B cell (primary cell): ENCODE measurements at regions not wholly inside any gene's neighbourhood (a gene's known extent, or its start where the extent isn't known, plus 50 kb on each side); places are given as distances from the start of the nearest gene placed in this dataset.

Source experiments
- ATAC-seq: fragments of 200-7000 bp; cut with Tn5 transposase; one replicate; pipeline ENCODE4 v1.10.0; 2021; ENCODE audit warnings: low read depth, mild to moderate bottlenecking, moderate number of reproducible peaks, moderate library complexity
- CTCF ChIA-PET: fragments of 350-600 bp; sonication (Branson Sonifier 250); formaldehyde crosslinking; loops from one replicate; lab custom pipeline; 2021; ENCODE audit warnings: antibody characterized with exemption, inconsistent platforms; lab: Charles Lee
- POLR2A ChIA-PET: fragments of 350-600 bp; sonication (Branson Sonifier 250); formaldehyde crosslinking; loops from one replicate; lab custom pipeline; 2021; ENCODE audit warnings: antibody characterized with exemption; lab: Charles Lee
- DNase-seq: peaks from one replicate; pipeline ENCODE4 v3.0.0; 2013
- H2AFZ ChIP-seq: 2 replicates; pipeline ENCODE4 v1.6.1; 2012; ENCODE audit warnings: mild to moderate bottlenecking, low read depth, low read length; ENCODE audit not compliant: insufficient read depth, poor library complexity, severe bottlenecking
- H3K27ac ChIP-seq, 2 donors: 1 replicate in 1 of 2; 2 replicates in 1 of 2; pipeline ENCODE4 v1.5.1; 2012 to 2013; ENCODE audit warnings: low read length in 2 of 2, mild to moderate bottlenecking in 2 of 2, moderate library complexity in 1 of 2
- H3K27me3 ChIP-seq, 4 experiments: fragments of 200-600 bp in 1 of 4; sonication (generic) in 1 of 4; replicated peaks in 1 of 4; 1 replicate in 2 of 4; 2 replicates in 2 of 4; pipeline versions ENCODE4 v1.6.1 to v1.7.0; 2013 to 2016; ENCODE audit warnings: low read length in 3 of 4, mild to moderate bottlenecking in 2 of 4, mixed read lengths in 1 of 4, moderate library complexity in 1 of 4; ENCODE audit not compliant: insufficient read depth in 4 of 4, control insufficient read depth in 3 of 4; ENCODE audit errors: control extremely low read depth in 1 of 4
- H3K36me3 ChIP-seq, 2 experiments: replicated peaks in 1 of 2; 1 replicate in 1 of 2; 2 replicates in 1 of 2; pipeline versions ENCODE4 v1.6.1 to v1.7.1; 2013; ENCODE audit warnings: low read length in 1 of 2; ENCODE audit not compliant: insufficient read depth in 2 of 2, control insufficient read depth in 1 of 2; ENCODE audit errors: control extremely low read depth in 1 of 2, extremely low read depth in 1 of 2
- H3K4me1 ChIP-seq, 2 donors: fragments of 200-600 bp in 1 of 2; sonication (generic) in 1 of 2; 1 replicate in 1 of 2; 2 replicates in 1 of 2; pipeline versions ENCODE4 v1.5.1 to v1.6.1; 2013 to 2017; ENCODE audit warnings: low read length in 2 of 2; ENCODE audit not compliant: control insufficient read depth in 2 of 2, insufficient read depth in 2 of 2
- H3K4me2 ChIP-seq: replicated peaks from 2 replicates; pipeline ENCODE3; 2012; ENCODE audit warnings: mild to moderate bottlenecking, low read depth, low read length; ENCODE audit not compliant: poor library complexity, severe bottlenecking
- H3K4me3 ChIP-seq, 5 experiments: fragments of 200-600 bp in 1 of 5; sonication (generic) in 1 of 5; 1 replicate in 3 of 5; 2 replicates in 2 of 5; pipeline versions ENCODE4 v1.5.1 to v1.7.0; 2011 to 2016; ENCODE audit warnings: low read length in 4 of 5, mild to moderate bottlenecking in 4 of 5, low read depth in 2 of 5, control low read depth in 1 of 5, moderate library complexity in 1 of 5; ENCODE audit not compliant: insufficient read depth in 1 of 5; ENCODE audit errors: control extremely low read depth in 1 of 5, extremely low read depth in 1 of 5
- H3K79me2 ChIP-seq: fragments of 200-600 bp; sonication (generic); one replicate; pipeline ENCODE4 v1.6.0; 2016; ENCODE audit warnings: low read length; ENCODE audit not compliant: control insufficient read depth, insufficient read depth
- H3K9ac ChIP-seq: fragments of 200-600 bp; sonication (generic); 2 replicates; pipeline ENCODE4 v1.6.1; 2017; ENCODE audit warnings: mild to moderate bottlenecking, low read length, moderate library complexity
- H3K9me3 ChIP-seq, 3 donors: one replicate each; pipeline versions ENCODE4 v1.6.1 to v1.7.1; 2013; ENCODE audit warnings: low read length in 2 of 3; ENCODE audit not compliant: control insufficient read depth in 2 of 3, insufficient read depth in 1 of 3; ENCODE audit errors: control extremely low read depth in 1 of 3
- H4K20me1 ChIP-seq: 2 replicates; pipeline ENCODE4 v1.6.0; 2012; ENCODE audit warnings: mild to moderate bottlenecking, low read length; ENCODE audit not compliant: insufficient read depth, control insufficient read depth, poor library complexity, severe bottlenecking
- H3K27ac Mint-ChIP-seq: one replicate; pipeline ENCODE4 v1.8.0; 2021; ENCODE audit warnings: mixed read lengths
- H3K27me3 Mint-ChIP-seq: one replicate; pipeline ENCODE4 v1.8.0; 2021; ENCODE audit warnings: mixed read lengths
- H3K4me1 Mint-ChIP-seq: one replicate; pipeline ENCODE4 v1.8.0; 2021; ENCODE audit warnings: mixed read lengths
- H3K4me3 Mint-ChIP-seq: one replicate; pipeline ENCODE4 v1.8.0; 2021; ENCODE audit warnings: mixed read lengths
- H3K9me3 Mint-ChIP-seq: one replicate; pipeline ENCODE4 v1.8.0; 2022; ENCODE audit warnings: mixed read lengths; ENCODE audit not compliant: insufficient read depth
- CTCF ChIP-seq: fragments of 200-600 bp; IDR thresholded peaks from one replicate; pipeline ENCODE4 v1.8.0; 2022; ENCODE audit warnings: antibody characterized with exemption, mild to moderate bottlenecking
- EZH2 ChIP-seq: IDR thresholded peaks from 2 replicates; pipeline ENCODE4 v1.6.1; 2012; ENCODE audit warnings: borderline replicate concordance, low read depth, mild to moderate bottlenecking, moderate library complexity, low read length; ENCODE audit not compliant: insufficient read depth, poor library complexity, severe bottlenecking
- WGBS: methylation state at CpG from one replicate; pipeline ENCODE4 v1.1.5; 2013; ENCODE audit warnings: missing lambda C conversion rate; ENCODE audit not compliant: insufficient coverage; 5-methylcytosine and 5-hydroxymethylcytosine counted together
- intact Hi-C: fragments of 100-400 bp; cut with micrococcal nuclease; formaldehyde crosslinking; loops from one replicate; pipeline ENCODE4 v1.10.0; 2022

DNA sequence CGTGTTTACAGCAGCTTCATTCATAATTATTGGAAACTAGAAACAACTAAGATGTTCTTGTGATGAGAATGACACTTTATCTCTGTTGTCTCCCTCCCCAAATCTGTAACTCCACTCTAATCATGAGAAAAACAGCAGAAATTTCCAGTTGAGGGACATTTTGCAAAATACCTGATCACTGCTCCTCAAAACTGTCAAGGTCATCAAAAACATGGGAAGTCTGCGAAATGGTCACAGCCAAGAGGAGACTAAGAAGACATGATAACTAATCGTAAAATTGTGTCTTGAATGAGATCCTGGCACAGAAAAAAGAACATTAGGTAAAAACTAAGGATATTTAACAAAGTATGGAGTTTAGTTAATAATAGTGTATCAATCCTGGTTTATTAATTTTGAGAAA is 204.2 kb downstream of the CYLD start:
- H3K4me3 ChIP-seq = no peak overlapping the region
- H3K9me3 ChIP-seq = peaks cover 0 to 10% (median 0%) of the 10 kb centered on the region in 3 donors
- H3K27me3 ChIP-seq = peaks cover 0 to 2% (median 0%) of the 10 kb centered on the region in 4 experiments
- no CpG with 5 or more reads among the region's 3 CpGs for WGBS
- no peak for TF ChIP-seq CTCF
- TF ChIP-seq EZH2 = no peak
- no peak for ATAC-seq
- H2AFZ ChIP-seq = no peak overlapping the region
- intact Hi-C loops = no loop called here
- H3K36me3 ChIP-seq = no peaks in the 10 kb centered on the region
- Mint-ChIP-seq H3K9me3 (no peaks in the 10 kb centered on the region), H3K4me1 (no peaks in the 10 kb centered on the region), H3K27me3 (no peaks in the 10 kb centered on the region), H3K4me3 (no peak overlapping the region), H3K27ac (no peak overlapping the region)
- no peak overlapping the region for H3K4me2 ChIP-seq
- H4K20me1 ChIP-seq = no peaks in the 10 kb centered on the region
- no peaks in the 10 kb centered on the region for H3K4me1 ChIP-seq
- ChIA-PET CTCF (no interaction called here), POLR2A (no interaction called here)
- H3K79me2 ChIP-seq = no peaks in the 10 kb centered on the region
- H3K27ac ChIP-seq = no peak overlapping the region
- no peak for DNase-seq
- H3K9ac ChIP-seq = no peak overlapping the region

GRCh38 chr16:50945171-50945570 is 203.3 kb downstream of the CYLD start:
- ATAC-seq = no peak
- TF ChIP-seq EZH2 (no peak), CTCF (no peak)
- POLR2A ChIA-PET = no interaction called here
- H3K27me3 ChIP-seq = no peaks in the 10 kb centered on the region
- CTCF ChIA-PET = no interaction called here
- no peak overlapping the region for H3K27ac Mint-ChIP-seq
- H3K79me2 ChIP-seq = no peaks in the 10 kb centered on the region
- no peak overlapping the region for H3K27ac ChIP-seq
- peaks cover 0 to 10% (median 0%) of the 10 kb centered on the region in 3 donors for H3K9me3 ChIP-seq
- H3K4me3 ChIP-seq = no peak overlapping the region
- no peak overlapping the region for H3K4me2 ChIP-seq
- H4K20me1 ChIP-seq = no peaks in the 10 kb centered on the region
- H3K27me3 Mint-ChIP-seq = no peaks in the 10 kb centered on the region
- H3K4me1 ChIP-seq = no peaks in the 10 kb centered on the region
- H3K36me3 ChIP-seq = no peaks in the 10 kb centered on the region
- no peaks in the 10 kb centered on the region for H3K9me3 Mint-ChIP-seq
- DNase-seq = no peak
- intact Hi-C loops = no loop called here
- no peak overlapping the region for H3K4me3 Mint-ChIP-seq
- no peaks in the 10 kb centered on the region for H3K4me1 Mint-ChIP-seq
- no peak overlapping the region for H3K9ac ChIP-seq
- whole genome bisulfite sequencing = 95% methylated on average over 3 of the region's 4 CpGs
- no peak overlapping the region for H2AFZ ChIP-seq
